ENCODE measurements at regions not wholly inside any gene's neighbourhood (a gene's known extent, or its start where the extent isn't known, plus 50 kb on each side); places are given as distances from the start of the nearest gene placed in this dataset.

DNA sequence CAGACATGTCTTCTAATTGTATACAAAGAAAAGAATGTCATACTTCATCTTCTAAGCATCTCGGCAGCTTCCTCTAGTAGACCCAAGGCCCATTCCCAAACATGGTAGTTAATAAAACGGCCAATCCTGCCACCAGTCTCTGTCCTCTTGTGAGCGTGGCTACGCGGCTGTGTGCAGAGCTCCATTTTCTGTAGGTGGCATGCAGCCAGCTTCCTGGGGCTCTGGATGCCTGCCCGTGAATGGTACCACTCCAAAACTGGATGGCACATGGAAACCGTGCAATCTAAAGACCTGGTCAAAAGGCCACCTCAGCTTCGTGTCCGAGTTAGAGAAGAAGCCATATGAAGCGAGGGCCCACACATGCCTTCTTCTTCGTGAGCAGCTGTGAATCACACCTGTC, 110.7 kb downstream of the SIPA1L2 start:
- FAIRE-seq (no peak), DNase-seq (ENCODE audit: insufficient read length, low spot score) (no peak)
- TF ChIP-seq POLR2A (IDR thresholded peaks at IDR 0.05; ENCODE audit: low read depth, low read length): no peak

GRCh38 chr1:232518349-232518748, 111.6 kb downstream of the SIPA1L2 start:
- DNase-seq (ENCODE audit: insufficient read length, low spot score) (no peak), FAIRE-seq (no peak)
- TF ChIP-seq POLR2A (IDR thresholded peaks at IDR 0.05; ENCODE audit: low read depth, low read length): no peak

DNA sequence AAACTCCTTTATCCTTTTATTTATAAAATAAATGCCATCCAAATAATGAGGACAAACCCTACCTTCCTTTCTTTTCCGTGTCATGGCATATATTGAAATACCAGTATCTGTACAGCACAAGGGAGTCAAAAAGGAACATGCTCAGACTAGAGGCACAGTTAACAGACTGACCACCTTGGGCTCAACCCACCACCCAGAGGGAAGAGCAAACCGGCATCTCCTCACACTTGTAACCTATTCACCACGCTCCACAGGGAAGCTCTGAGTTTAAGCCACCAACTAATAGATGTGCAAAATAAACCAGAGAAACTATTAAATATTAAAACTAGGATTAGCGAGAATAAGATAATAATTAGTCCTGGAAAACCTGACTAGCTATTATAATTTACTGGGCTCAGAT, 112.7 kb downstream of the SIPA1L2 start:
- DNase-seq (ENCODE audit: insufficient read length, low spot score) (no peak), FAIRE-seq (no peak)
- no peak for TF ChIP-seq POLR2A (IDR thresholded peaks at IDR 0.05; ENCODE audit: low read depth, low read length)

GRCh38 chr1:232515706-232516105, 114.2 kb downstream of the SIPA1L2 start:
- FAIRE-seq: no peak
- no peak for DNase-seq (ENCODE audit: insufficient read length, low spot score)
- TF ChIP-seq POLR2A (IDR thresholded peaks at IDR 0.05; ENCODE audit: low read depth, low read length): no peak

DNA sequence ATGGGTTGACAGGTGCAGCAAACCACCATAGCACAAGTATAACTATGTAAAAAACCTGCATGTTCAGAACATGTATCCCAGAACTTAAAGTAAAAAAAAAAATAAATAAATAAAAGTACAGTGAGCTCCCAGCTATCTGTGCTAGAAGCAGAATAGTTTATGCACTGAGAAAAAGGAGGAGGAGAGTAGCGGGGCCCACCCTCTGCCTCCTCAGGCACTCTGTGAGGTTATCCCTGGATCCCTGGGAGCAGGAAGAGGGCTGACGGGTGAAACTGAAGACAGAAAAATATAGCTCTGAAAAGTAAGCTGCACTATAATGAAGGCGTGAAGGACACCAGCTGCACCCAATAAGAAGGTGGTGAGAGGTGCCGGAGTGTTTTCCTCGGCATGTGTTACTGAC, 117.2 kb downstream of the SIPA1L2 start:
- FAIRE-seq: no peak
- no peak for TF ChIP-seq POLR2A (IDR thresholded peaks at IDR 0.05; ENCODE audit: low read depth, low read length)

GRCh38 chr1:232511172-232511571, 118.8 kb downstream of the SIPA1L2 start:
- no peak for TF ChIP-seq POLR2A (IDR thresholded peaks at IDR 0.05; ENCODE audit: low read depth, low read length)
- DNase-seq (ENCODE audit: insufficient read length, low spot score): no peak
- FAIRE-seq: no peak

More for the DNA sequence above, 117.2 kb downstream of the SIPA1L2 start:
- DNase-seq (ENCODE audit: insufficient read length, low spot score): no peak

DNA sequence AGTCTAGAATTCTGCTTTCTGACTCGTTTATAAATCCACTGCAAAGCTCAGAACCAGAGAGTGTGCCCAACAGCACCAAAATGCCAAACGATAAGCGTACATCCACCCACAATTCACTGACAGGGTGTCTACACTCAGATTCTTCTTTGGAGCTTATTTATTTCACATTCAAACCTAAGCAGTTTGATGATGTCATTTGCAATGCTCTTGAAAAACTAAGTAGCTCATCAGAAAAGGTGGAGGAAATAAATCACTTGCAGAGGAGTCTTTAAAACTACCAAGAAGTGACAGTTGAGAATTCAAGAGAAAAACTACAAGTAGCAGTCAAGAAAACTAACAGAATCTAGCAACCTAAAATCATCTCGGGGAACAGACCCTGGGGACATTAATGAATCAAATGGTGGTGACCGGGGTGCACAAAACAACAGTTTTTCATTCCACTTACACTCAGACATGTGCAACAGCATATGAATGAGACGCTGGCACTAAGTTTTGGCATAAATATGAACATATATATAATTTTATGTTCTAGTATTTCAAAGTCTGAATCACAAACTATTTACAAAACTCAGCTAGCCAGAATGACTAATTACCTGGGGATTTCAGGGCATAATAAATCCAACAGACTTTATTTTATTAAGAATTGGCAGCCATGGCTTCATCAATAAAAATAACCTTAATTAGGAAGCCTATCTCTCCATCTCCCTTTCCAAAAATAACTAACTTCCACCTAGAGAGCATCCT, 119.4 kb downstream of the SIPA1L2 start:
- TF ChIP-seq POLR2A (IDR thresholded peaks at IDR 0.05; ENCODE audit: low read depth, low read length): no peak
- no peak for FAIRE-seq
- DNase-seq (ENCODE audit: insufficient read length, low spot score): no peak

GRCh38 chr1:232509570-232509969, 120.4 kb downstream of the SIPA1L2 start:
- DNase-seq (ENCODE audit: insufficient read length, low spot score) (no peak), FAIRE-seq (no peak)
- TF ChIP-seq POLR2A (IDR thresholded peaks at IDR 0.05; ENCODE audit: low read depth, low read length): no peak

GRCh38 chr1:232508130-232508701, 121.7 kb downstream of the SIPA1L2 start:
- no peak for TF ChIP-seq POLR2A (IDR thresholded peaks at IDR 0.05; ENCODE audit: low read depth, low read length)
- no peak for DNase-seq (ENCODE audit: insufficient read length, low spot score)
- FAIRE-seq: no peak

DNA sequence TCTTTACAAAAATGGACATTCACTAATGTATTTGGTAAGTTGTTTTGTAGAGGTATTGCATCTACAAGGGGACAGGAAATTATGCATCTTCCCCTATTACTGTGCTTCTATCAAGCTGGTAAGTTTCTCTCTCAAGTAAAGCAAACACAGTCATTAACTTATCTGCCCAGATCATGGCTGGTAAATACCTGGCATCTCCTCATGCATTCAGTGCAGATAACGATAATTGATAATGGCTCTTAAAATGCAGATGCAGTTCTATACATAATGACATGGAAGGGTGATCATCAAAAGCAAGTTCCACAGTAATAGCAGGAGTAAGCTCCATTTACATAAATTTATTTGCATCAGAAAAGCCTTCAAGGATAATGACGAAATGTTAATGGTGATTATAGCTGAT, 122.4 kb downstream of the SIPA1L2 start:
- FAIRE-seq: no peak

DNA sequence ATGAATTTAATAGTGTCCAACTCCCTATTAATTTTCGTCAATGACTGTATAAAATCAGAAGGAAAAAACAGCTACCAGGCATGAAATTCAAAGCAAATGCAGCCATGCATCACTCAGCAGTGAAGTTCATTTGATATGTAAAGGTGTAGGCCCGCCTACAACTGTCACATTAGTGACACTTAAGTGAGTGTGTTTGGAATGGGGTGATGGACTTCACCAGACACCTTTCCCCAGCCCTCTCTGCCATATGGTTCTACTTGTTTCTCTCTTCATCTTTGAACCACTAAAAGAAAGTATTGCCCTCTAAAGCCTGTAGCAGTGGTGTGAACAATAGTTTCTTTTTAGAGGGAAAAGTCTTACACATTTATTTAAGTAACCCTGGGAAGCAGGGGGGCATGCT, 124.0 kb downstream of the SIPA1L2 start:
- no peak for TF ChIP-seq POLR2A (IDR thresholded peaks at IDR 0.05; ENCODE audit: low read depth, low read length)
- no peak for FAIRE-seq

More for the DNA sequence above, 122.4 kb downstream of the SIPA1L2 start:
- no peak for TF ChIP-seq POLR2A (IDR thresholded peaks at IDR 0.05; ENCODE audit: low read depth, low read length)
- no peak for DNase-seq (ENCODE audit: insufficient read length, low spot score)

GRCh38 chr1:232504651-232505050, 125.3 kb downstream of the SIPA1L2 start:
- no peak for TF ChIP-seq POLR2A (IDR thresholded peaks at IDR 0.05; ENCODE audit: low read depth, low read length)
- no peak for DNase-seq (ENCODE audit: insufficient read length, low spot score)
- no peak for FAIRE-seq

More for the DNA sequence above, 124.0 kb downstream of the SIPA1L2 start:
- DNase-seq (ENCODE audit: insufficient read length, low spot score): no peak

GRCh38 chr1:232503497-232503896, 126.4 kb downstream of the SIPA1L2 start:
- FAIRE-seq: no peak
- DNase-seq (ENCODE audit: insufficient read length, low spot score): no peak
- TF ChIP-seq POLR2A (IDR thresholded peaks at IDR 0.05; ENCODE audit: low read depth, low read length): no peak

GRCh38 chr1:232501854-232502253, 128.1 kb downstream of the SIPA1L2 start:
- no peak for TF ChIP-seq POLR2A (IDR thresholded peaks at IDR 0.05; ENCODE audit: low read depth, low read length)
- DNase-seq (ENCODE audit: insufficient read length, low spot score) (no peak), FAIRE-seq (no peak)

- no peak for DNase-seq (ENCODE audit: insufficient read length, low spot score)
- no peak for FAIRE-seq
- TF ChIP-seq POLR2A (IDR thresholded peaks at IDR 0.05; ENCODE audit: low read depth, low read length): no peak
These were observed 130.7 kb downstream of the SIPA1L2 start for GRCh38 chr1:232499188-232499587.

Data from H54 (cell line).